DMS79 treated with DMSO at 0.1 percent for 48 hours (cell line): ENCODE measurements at regions not wholly inside any gene's neighbourhood (a gene's known extent, or its start where the extent isn't known, plus 50 kb on each side); places are given as distances from the start of the nearest gene placed in this dataset.
"Not testable (repeated sequence)": the region's sequence is repeated elsewhere in the genome, so short reads cannot be mapped to it uniquely, and the experiment has no call there.

Source experiments
- DNase-seq: peaks from one replicate; lab custom pipeline; 2025; lab: John Stamatoyannopoulos, UW

DNA sequence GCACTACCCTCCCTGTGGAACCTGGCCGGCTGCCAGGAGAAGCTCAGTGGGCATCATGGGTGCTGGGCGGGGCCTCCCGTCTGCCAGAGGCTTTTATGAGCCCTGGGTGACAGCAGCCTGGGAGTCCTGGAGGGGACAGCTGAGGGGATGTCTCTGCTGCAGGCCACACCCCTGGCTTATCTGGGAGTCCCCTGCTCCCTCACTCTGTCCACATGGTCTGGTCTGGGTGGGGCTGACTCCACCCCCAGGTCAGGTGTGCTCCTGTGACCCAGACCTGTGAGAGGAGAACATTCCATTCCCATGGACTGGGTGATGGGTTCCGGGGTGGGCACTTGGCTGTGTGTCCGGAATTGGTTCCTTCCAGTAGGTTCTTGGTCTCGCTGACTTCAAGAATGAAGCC is 369.3 kb upstream of the SFSWAP start:
- DNase-seq = not testable (repeated sequence)

DNA sequence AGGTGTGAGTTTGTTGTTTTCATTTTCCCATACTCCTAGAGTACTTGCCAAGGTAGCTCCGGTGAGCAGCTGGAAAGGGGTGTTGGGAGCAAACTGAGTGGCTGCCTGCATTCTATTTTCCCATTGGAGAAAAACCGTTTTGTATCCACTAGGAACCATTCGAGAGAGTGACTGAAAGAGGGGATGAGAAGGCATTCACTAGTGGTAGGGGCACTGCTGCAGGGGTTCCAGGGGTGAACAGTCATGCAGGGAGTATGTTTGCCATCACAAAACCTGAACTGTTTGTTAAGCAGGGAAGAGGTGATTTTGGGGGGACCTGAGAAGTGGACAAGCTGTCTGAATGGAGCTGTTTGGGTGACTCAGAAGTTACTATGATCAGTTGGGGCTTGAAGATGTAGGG is 367.5 kb upstream of the SFSWAP start:
- DNase-seq = not testable (repeated sequence)

DNA sequence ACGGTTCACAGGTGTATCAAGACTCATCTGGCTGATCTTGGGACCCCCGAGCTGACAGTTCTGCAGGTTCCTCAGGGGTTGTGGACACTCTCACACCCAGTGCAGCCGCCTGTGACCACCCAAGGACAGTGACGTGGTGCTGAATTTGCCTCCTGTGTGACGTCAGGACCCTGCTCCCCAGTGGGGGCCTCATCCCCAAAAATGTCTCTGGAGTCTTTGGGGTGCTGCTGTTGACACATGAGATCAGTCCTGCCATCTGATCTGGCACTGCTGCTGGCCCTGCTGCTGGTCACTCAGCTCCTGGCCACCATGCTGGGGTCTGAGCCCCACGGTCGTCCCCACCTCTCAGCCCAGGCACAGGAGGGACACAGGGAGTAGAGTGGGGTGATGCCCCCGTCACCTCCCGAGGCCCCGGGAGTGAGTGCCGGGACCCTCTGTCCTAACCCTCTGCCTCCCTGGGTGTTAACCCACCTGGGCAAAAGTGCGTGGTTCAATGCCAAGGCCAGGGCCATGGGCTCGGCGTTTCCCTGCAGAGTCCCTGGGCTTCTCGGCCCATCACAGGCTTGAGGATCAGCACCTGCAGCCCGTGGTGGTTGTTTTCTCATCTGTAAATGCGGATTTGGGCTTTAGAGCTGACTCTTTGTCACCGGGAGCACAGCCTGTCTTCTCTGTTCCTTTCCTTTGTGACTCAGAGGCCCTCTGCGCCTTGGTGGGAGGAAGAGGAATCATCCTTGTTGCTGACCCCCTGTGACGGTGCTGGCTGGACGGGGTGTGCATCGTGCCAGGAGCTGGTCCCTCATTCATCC is 366.0 kb upstream of the SFSWAP start:
- not testable (repeated sequence) for DNase-seq

DNA sequence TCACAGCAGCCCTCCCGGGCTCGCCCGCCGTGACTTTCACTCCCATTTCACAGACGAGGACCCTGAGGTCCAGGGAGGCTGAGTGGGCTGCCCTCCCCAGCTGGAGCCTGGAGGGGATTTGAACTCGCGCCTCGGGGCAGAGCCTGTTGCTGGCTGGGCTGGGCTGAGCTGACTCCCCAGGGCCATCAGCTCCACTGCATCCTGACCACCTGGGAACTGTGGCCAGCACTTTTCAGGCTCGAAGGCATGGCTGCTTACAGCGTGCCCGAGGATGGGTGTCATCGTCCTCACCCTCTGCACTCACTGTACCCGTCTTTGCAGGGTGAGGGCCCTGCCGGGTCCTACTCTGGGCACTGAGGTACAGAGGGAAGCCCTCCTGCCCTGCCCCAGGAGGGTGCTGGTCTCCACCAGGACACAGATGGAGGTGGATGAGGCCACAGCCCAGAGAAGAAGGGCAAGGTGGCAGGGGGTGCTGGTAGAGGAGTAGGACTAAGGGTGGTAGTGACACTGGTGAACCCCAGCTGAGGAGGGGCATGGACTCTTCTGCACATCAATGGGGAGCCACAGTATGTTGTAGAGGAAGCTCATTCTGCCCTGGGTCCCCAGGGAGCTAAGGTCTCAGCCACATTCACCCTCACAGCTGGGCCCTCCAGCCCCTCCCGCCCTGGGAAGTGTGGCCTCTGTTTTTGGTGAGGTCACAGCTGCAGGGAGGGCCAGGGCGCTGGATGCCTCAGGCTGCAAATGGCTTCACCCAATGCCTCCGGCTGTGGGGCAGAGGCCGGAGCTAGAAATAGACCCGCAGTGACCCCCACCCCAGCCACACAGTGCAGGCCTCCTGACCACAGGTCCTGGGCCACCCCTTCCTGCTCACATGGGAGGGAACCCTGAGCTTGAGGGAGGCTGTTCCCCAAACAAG is 365.1 kb upstream of the SFSWAP start:
- DNase-seq = no peak

DNA sequence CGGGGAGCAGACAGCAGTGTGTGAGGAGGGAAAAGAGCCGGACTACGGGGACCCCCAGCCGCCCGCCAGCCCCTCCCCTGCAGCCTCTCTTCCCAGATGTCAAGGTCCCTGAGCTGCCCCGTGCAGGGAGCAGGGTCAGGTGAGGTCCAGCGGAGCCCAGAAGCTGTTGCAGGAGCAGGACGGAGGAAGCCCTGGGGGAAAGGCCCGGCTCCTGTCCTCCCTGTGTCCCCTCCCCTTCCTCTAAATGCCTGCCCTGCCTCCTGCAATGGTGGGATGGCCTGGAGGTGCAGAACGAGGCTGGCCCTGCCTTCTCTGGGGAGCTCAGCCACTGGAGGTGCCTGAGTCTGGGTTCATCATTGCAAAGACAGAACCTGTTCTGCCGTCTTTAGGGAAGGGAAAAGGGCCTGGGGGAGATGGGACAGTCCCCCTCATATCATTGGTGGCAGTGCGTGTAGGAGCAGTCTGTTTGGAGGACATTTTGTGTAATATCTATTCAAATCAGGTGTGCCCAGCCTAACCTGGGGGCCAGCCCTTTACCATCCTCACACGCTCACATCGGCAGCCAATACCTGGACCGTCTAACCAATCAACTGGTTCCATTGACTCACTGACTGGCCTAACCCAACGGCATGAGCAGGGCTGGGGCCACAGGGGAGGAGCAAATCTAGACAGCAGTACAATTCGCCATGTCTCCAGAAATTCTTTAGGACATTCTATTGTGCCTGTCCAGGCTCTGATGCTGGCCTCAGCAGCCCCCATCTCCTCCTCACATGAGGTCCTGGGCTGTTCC is 364.1 kb upstream of the SFSWAP start:
- no peak for DNase-seq

DNA sequence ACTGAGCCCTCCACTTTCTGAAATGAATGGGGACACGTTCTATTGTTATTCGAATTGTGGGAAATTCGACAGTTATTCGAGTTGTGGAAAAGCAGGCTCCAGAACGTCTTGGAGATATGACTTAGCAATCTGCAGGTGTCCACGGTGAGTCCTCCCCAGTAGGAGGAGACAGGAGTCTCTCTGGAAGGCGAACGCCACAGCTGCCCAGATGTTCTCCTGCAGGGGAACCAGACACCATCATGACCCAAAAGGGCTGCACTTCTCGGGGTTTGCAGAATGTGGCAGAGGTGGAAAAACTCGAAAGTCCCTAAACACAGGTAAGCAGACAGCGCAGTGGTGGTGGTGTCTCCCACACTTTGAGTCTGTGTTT is 363.6 kb upstream of the SFSWAP start:
- no peak for DNase-seq

DNA sequence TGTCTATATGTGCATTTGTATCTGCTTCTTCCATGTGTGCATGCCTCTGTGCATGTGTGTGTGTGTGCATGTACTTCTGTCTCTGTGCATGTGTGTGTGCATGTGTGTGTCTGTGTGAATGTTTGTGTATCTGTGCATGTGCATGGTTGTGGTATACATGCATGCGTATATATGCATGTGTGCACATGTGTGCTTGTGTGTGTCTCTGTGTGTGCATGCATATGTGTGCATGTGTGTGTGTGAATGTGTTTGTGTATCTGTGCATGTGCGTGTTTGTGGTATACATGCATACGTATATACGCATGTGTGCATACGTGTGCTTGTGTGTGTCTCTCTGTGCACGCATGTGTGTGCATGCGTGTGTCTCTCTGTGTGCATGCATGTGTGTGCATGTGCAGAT is 363.2 kb upstream of the SFSWAP start:
- no peak for DNase-seq

DNA sequence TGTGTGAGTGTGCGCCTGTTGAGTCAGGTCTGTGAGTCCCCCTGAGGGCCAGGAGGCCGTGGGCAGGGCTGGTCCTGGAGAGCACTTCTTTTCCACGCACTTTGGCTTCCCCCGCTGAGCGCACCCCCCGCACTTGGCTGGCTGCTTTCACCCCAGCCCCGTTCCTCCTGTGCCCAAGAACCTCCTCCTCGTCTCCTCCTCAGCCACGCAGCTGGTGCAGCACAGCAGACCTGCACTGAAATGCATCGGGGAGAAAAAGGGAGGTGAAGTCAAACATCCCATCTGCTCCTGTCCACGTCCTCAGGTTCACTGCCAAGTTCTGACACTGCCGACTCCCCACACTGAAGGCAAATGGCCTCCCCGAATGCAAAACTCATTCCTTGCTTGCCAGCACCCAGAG is 362.7 kb upstream of the SFSWAP start:
- DNase-seq = no peak

DNA sequence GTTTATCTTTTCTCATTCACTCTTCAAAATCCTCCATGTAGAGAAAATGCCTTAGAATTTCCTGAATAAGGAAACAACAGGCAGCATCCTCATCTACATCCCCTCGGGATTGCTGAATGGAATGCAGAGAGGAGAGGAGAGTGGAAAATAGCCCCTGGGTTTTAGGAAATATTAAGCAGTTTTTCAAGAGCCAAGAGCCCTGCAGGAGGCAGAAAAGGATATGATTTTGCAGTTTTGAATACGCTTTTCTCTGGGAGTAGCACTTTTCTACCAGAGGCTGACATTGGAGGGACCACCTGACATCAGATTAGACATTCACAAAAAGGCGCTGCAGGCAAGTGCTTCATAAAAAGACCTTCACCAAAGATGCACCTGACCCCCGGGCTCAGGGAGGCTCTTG is 362.2 kb upstream of the SFSWAP start:
- no peak for DNase-seq

DNA sequence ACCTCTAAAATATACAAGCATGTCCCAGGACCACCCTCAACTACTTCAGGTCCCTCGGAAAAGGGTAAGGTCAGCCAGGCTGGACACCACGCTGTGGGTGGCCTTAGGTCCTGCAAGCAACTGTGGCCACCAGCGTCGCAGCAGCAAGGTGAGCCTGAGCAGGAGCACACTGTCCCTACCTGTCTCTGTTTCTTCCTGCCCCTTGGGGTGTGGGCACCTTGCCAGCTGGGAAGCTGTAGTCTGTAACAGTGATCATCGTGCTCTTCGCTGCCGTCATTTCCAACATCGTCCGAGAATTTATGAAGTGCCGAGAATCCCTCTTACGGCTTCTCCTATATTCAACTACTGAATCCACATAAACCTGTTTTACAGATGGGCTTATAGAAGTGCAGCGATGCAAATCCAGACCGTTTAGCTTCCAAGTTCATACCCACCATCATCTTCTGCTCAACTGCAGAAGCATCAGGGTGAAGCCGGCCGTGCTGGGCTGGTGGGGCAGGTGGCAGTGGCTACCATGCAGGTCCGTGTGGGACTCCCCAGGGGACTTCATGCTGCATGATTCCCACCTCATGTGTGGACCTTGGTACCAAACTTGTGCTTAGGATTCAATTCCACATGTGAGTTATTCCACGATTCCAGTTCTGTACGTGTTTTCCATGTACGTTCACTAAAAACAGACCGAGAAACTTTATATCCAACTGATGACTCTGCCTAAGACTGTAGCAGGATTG is 361.3 kb upstream of the SFSWAP start:
- DNase-seq = no peak

DNA sequence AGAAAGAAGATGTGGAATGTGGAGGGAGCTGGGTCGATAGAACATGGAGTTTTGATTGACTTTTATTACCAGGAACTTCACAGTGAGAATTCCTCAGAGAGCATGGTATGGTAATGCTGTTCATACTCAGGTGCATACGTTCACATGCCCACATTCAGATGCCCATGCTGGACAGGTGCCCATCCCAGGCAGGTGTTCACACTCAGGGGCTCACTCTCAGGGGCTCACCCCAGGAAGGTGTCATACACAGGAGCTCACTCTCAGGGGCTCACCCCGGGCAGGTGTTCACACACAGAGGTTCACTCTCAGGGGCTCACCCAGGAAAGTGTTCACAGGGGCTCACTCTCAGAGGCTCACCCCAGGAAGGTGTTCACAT is 360.0 kb upstream of the SFSWAP start:
- no peak for DNase-seq

DNA sequence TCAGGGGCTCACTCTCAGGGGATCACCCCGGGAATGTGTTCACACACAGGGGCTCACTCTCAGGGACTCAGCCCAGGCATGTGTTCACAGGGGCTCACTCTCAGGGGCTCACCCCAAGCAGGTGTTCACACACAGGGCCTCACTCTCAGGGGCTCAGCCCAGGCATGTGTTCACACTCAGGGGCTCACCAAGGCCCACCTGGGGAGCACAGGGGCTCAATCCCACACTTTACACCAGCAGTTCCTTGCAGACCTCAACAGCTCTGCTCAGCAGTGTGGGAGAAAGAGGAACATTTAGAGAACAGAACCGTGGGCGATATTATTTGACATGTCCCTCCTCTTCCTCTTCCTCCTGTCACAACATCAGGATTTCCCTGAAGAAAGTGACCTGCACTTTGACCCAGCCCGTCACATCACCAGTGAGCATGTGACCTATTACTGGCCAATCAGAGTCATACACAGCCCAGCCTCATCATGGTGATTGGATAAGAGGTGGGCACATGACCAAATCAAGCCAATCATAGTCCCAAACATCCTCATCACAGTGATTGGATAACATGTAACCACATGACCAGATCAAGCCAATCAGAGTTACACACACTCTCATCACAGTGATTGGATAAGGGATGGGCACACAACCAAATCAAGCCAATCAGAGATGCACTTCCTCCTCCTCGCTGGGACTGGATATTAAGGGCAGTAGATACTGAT is 359.4 kb upstream of the SFSWAP start:
- DNase-seq = no peak

DNA sequence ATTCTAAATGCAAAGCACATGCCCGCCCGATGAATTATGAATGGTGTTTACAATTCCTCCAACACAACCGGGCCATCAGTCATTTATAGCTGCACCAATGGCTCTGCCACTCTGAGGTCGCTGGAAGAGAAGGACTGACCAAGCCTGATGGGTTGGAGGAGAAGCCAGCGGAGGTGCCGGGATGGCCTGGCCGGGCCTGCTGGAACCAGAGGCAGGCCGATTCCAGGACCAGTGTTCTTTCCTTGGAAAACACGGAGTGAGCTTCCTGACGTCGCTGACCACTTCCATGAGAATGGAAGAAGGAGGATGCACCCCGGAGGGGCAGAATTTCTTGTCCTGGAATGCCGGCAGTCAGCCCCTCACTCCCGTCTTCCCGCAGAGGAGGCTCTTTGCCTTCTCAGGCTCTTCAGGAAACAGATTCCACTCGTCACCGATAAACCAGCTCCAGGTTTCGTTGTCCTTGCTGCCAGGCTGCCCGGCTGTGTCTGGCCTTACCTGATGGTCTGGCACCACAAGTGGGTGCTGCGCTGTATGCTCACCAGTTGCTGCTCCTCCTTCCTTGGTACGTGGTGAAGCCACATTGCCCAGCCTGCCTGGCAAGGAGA is 358.5 kb upstream of the SFSWAP start:
- no peak for DNase-seq

DNA sequence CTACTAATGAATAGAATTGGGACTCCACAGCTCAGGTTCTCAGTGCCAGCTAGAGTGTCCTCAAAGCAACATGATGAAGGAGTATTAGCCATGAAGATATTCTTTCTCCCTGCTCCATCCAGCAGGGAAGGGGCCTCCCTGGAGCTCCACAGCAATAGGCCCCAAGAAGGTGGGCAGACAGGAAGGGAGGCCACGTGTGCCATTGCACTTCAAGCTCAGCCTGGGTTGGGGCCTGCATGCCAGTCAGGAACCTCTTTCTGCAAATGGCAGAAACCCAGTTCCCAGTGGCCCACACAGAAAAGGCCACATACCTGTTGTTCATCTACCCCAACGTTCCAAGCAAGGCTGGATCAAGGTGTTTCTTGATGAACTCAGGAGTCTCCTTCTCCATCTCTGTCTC is 357.5 kb upstream of the SFSWAP start:
- DNase-seq = no peak

DNA sequence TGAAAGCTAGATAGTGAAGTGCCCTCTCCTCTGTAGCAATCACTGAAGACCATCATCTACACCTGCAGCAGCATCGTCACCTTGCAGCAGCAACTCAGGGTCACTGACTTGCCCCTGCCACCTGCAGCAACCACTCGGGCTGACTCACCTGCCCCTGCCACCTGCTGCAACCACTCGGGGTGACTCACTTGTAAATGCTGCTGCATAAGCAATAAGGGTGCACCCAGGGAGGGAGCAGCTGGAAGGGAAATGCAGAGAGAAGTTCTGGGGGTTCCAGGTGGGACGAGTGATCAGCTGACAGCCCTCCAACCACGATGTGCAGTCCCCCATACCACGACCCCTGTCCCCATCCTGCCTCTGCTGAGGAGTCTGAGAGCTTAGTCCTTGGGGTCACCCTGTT is 357.1 kb upstream of the SFSWAP start:
- no peak for DNase-seq

DNA sequence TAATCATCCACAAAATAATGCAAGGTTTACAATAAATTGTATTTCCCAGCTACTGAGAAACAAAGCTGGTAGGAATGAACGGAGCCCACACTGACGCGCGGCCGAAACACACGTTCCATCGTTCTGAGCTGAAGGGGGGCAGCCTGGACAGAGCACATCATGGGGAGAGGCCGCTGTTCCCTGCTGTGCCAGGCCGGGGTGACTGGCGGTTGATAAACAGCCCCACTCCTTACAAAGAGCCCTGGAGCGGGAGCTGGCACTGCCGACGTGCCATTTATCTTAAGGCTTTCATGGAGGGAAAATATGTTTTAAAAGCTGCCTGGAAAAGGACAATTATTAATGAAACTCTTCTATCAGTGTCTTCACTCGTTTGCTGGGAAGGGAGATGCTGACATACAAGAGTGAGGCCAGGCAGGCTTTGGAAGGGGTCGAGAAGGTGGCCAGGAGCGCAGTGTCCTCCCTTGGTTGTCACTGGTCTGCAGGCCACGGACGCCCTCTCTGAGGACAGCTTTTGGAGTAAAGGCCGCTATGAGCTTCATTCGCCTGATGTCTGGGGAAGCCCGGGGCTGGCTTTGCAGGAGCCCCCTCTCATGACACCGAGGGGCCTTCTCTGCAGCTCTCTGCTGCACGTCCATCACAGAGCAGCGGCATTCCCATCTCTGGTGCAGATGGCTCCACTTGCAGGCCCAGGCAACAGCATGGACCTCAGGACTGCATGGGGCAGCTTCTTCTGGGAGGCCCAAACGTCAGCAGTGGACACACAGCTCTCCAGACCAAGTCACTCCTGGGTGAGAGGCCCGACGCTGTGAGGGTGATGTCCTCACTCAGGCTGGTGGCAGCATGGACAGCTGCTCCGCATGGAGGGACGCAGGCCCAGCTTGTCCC is 355.3 kb upstream of the SFSWAP start:
- no peak for DNase-seq

DNA sequence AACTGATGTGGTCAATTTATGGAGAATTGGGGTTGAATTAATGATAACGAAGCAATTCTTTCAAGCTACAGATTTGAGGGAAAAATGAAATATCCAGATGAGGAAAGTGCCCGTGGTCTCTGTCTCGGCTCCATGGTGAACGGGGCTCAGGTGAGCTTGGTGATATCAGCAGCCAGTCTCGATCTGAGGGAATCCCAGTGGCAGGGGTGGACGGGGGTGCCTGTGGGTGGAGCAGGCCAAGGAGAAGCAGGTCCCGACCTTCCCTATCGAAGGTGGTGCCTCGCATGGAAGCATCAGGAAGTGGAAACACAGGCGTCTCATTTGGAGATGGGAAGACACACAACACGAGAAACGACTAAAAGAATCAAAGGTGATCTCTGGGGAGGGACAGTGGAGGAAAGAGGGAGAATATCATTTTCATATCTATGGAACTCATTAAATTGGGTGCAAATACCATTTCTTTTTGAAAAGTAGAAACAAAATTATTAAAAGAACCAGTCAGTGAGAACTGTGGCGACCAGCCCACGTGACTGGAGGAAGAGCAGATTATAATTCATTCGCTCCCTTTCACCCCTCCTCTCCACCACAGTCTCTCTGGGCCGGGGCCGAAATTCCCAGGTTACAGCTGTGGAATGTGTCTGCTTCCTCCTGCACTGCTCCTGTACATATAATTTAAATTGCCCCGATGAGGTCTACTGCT is 354.3 kb upstream of the SFSWAP start:
- DNase-seq = no peak

DNA sequence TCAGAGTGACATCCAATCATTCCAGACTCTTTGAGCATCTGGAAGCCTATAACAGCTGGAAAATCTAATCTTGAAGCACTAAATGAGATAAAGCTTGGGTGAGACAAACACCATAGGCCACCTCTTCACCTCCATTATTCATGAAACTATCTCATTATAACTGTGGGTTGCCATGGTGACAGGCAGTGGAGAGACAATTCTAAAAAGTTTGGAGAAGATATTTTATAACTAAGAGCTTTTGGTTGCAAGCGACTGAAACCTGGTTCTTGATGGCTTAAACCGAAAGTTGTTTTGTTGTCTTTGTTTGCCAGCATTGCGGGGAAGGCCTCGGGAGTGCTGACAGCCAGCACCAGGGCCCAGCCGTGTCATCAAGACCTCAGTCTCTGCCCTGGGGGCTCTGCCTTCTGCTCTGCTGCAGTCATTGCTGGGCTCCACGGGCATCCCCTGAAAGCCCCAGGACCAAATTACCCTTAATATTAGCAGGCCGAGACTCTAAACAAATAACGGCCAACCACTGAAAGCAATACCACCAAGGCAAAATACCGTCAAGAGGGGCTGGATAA is 353.6 kb upstream of the SFSWAP start:
- no peak for DNase-seq

DNA sequence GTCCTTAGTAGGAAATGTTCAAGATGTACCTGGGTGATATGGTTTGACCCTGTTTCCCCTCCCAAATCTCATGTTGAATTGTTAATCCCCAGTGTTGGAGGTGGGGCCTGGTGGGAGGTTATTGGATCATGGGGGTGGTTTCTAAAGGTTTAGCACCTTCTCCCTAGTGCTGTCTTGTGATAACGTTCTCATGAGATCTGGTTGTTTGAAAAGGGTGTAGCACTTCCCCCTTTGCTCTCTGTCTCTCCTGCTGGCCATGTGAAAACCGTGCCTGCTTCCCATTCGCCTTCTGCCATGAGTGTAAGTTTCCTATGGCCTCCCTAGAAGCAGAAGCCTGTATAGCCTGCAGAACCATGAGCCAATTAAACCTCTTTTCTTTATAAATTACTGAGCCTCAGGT is 353.0 kb upstream of the SFSWAP start:
- DNase-seq = no peak
